H1 (cell line): ENCODE measurements at regions not wholly inside any gene's neighbourhood (a gene's known extent, or its start where the extent isn't known, plus 50 kb on each side); places are given as distances from the start of the nearest gene placed in this dataset.

Experiments
- CTCF ChIA-PET: fragments of 300-600 bp; sonication (Branson Sonifier 250); formaldehyde crosslinking; loops from one replicate; lab custom pipeline; 2021; ENCODE audit not compliant: partially characterized antibody; lab: Charles Lee
- POLR2A ChIA-PET: fragments of 300-600 bp; sonication (Branson Sonifier 250); formaldehyde crosslinking; loops from one replicate; lab custom pipeline; 2021; ENCODE audit warnings: inconsistent platforms; ENCODE audit not compliant: partially characterized antibody; lab: Charles Lee
- DNase-seq, 2 experiments: peaks; one replicate each; pipeline versions ENCODE4 v3.0.0 to v3.0.0-alpha.2; 2010 to 2022; ENCODE audit warnings: low spot score in 2 of 2, low read depth in 1 of 2, mixed read lengths in 1 of 2
- FAIRE-seq: peaks from 2 replicates; lab custom pipeline; 2011; peaks lifted over from hg19 to GRCh38; lab: Jason Lieb, UNC
- H2AFZ ChIP-seq: 2 replicates; pipeline ENCODE4 v1.8.1; 2012; ENCODE audit warnings: low read length, inconsistent platforms
- H2AK5ac ChIP-seq: 2 replicates; pipeline ENCODE4 v1.6.1; 2013; ENCODE audit warnings: low read depth, low read length
- H2BK120ac ChIP-seq: replicated peaks from 2 replicates; pipeline ENCODE3; 2013; ENCODE audit warnings: low read depth, low read length, inconsistent platforms
- H2BK12ac ChIP-seq: 2 replicates; pipeline ENCODE4 v1.6.1; 2013; ENCODE audit warnings: low read depth, low read length
- H2BK15ac ChIP-seq: 2 replicates; pipeline ENCODE4 v1.6.1; 2013; ENCODE audit warnings: low read length
- H2BK20ac ChIP-seq: 2 replicates; pipeline ENCODE4 v1.6.1; 2013; ENCODE audit warnings: low read length
- H2BK5ac ChIP-seq: 2 replicates; pipeline ENCODE4 v1.6.1; 2013; ENCODE audit warnings: low read depth, low read length
- H3K14ac ChIP-seq: 2 replicates; pipeline ENCODE4 v1.6.1; 2013; ENCODE audit warnings: inconsistent platforms; ENCODE audit not compliant: insufficient read length
- H3K18ac ChIP-seq: 2 replicates; pipeline ENCODE4 v1.6.1; 2013; ENCODE audit warnings: low read length; ENCODE audit errors: extremely low read depth
- H3K23ac ChIP-seq: 2 replicates; pipeline ENCODE4 v1.6.1; 2013; ENCODE audit warnings: inconsistent platforms; ENCODE audit not compliant: insufficient read length
- H3K23me2 ChIP-seq: 2 replicates; pipeline ENCODE4 v1.6.1; 2013; ENCODE audit warnings: low read depth, low read length
- H3K27ac ChIP-seq: 2 replicates; pipeline ENCODE4 v1.6.1; 2011; ENCODE audit warnings: low read depth, low read length, inconsistent platforms
- H3K27me3 ChIP-seq, 4 experiments: replicated peaks in 1 of 4; 1 replicate in 1 of 4; 2 replicates in 3 of 4; pipeline versions ENCODE4 v1.6.1 to v1.8.1; 2011 to 2013; ENCODE audit warnings: low read length in 3 of 4, mild to moderate bottlenecking in 3 of 4, inconsistent platforms in 2 of 4, mixed read lengths in 2 of 4, moderate library complexity in 1 of 4; ENCODE audit not compliant: control insufficient read depth in 3 of 4, insufficient read depth in 3 of 4; ENCODE audit errors: extremely low read depth in 1 of 4
- H3K36me3 ChIP-seq, 4 experiments: 2 replicates each; pipeline versions ENCODE4 v1.6.1 to v1.8.1; 2011 to 2013; ENCODE audit warnings: mild to moderate bottlenecking in 4 of 4, low read length in 3 of 4, moderate library complexity in 2 of 4, control low read depth in 1 of 4, inconsistent platforms in 1 of 4; ENCODE audit not compliant: insufficient read depth in 4 of 4, control insufficient read depth in 2 of 4
- H3K4ac ChIP-seq: replicated peaks from 2 replicates; pipeline ENCODE3; 2013; ENCODE audit warnings: low read length, low read depth, mixed read lengths, inconsistent platforms; ENCODE audit not compliant: insufficient read length
- H3K4me1 ChIP-seq, 4 experiments: replicated peaks in 1 of 4; 1 replicate in 1 of 4; 2 replicates in 3 of 4; pipeline versions ENCODE4 v1.6.1 to v1.8.1; 2011 to 2013; ENCODE audit warnings: low read length in 3 of 4, inconsistent platforms in 2 of 4, mixed read lengths in 1 of 4; ENCODE audit not compliant: insufficient read depth in 4 of 4, control insufficient read depth in 3 of 4
- H3K4me2 ChIP-seq, 2 experiments: 2 replicates each; pipeline versions ENCODE4 v1.6.1 to v1.8.1; 2011 to 2013; ENCODE audit warnings: low read depth in 2 of 2, low read length in 2 of 2, control low read depth in 1 of 2, inconsistent platforms in 1 of 2, mild to moderate bottlenecking in 1 of 2; ENCODE audit not compliant: insufficient read depth in 1 of 2
- H3K4me3 ChIP-seq, 4 experiments: fragments of 200-600, 300-600 bp in 1 of 4; sonication (generic), shearing (Covaris generic), sonication (Bioruptor Twin) in 1 of 4; 2 replicates each; pipeline versions ENCODE4 v1.5.1 to v1.8.1; 2011 to 2016; ENCODE audit warnings: low read length in 4 of 4, low read depth in 3 of 4, control low read depth in 2 of 4, inconsistent platforms in 2 of 4, mild to moderate bottlenecking in 2 of 4, mixed read lengths in 1 of 4, moderate library complexity in 1 of 4; ENCODE audit not compliant: insufficient read depth in 2 of 4; ENCODE audit errors: extremely low read depth in 1 of 4
- H3K56ac ChIP-seq: replicated peaks from 2 replicates; pipeline ENCODE3; 2013; ENCODE audit warnings: low read depth, mild to moderate bottlenecking, mixed read lengths, low read length, inconsistent platforms; ENCODE audit not compliant: insufficient read length
- H3K79me1 ChIP-seq: 2 replicates; pipeline ENCODE4 v1.6.1; 2013; ENCODE audit warnings: low read depth, low read length, control low read depth
- H3K79me2 ChIP-seq, 2 experiments: 2 replicates each; pipeline versions ENCODE4 v1.6.1 to v1.8.1; 2012 to 2013; ENCODE audit warnings: low read length in 2 of 2, mild to moderate bottlenecking in 2 of 2, inconsistent platforms in 1 of 2; ENCODE audit not compliant: insufficient read depth in 2 of 2, control insufficient read depth in 1 of 2
- H3K9ac ChIP-seq, 4 experiments: replicated peaks in 1 of 4; 1 replicate in 1 of 4; 2 replicates in 3 of 4; pipeline versions ENCODE4 v1.6.1 to v1.8.1; 2011 to 2013; ENCODE audit warnings: low read depth in 3 of 4, low read length in 3 of 4, control low read depth in 2 of 4, mild to moderate bottlenecking in 2 of 4, moderate library complexity in 2 of 4, inconsistent platforms in 1 of 4; ENCODE audit errors: extremely low read depth in 1 of 4
- H3K9me3 ChIP-seq, 2 experiments: 2 replicates each; pipeline versions ENCODE4 v1.6.1 to v1.8.1; 2012 to 2013; ENCODE audit warnings: mild to moderate bottlenecking in 2 of 2, moderate library complexity in 2 of 2, control low read depth in 1 of 2, inconsistent platforms in 1 of 2, low read depth in 1 of 2, low read length in 1 of 2, mixed read lengths in 1 of 2; ENCODE audit not compliant: insufficient read depth in 2 of 2
- H4K20me1 ChIP-seq, 2 experiments: replicated peaks in 1 of 2; 2 replicates each; pipeline versions ENCODE3 to v1.8.1; 2011 to 2013; ENCODE audit warnings: inconsistent platforms in 2 of 2, low read length in 2 of 2, mild to moderate bottlenecking in 1 of 2; ENCODE audit not compliant: insufficient read depth in 2 of 2, control insufficient read depth in 1 of 2
- H4K5ac ChIP-seq: 2 replicates; pipeline ENCODE4 v1.6.1; 2013; ENCODE audit warnings: low read length, low read depth, mixed read lengths, inconsistent platforms; ENCODE audit not compliant: insufficient read length
- H4K8ac ChIP-seq: 2 replicates; pipeline ENCODE4 v1.8.0; 2013; ENCODE audit warnings: mild to moderate bottlenecking, moderate library complexity, low read length, inconsistent platforms; ENCODE audit not compliant: insufficient read depth; ENCODE audit errors: extremely low read depth
- H4K91ac ChIP-seq: replicated peaks from 2 replicates; pipeline ENCODE3; 2013; ENCODE audit warnings: low read length, mixed read lengths, inconsistent platforms; ENCODE audit not compliant: insufficient read length
- BCL11A ChIP-seq, 2 experiments: IDR thresholded peaks; one replicate each; pipeline ENCODE4 v1.6.1; 2011; ENCODE audit warnings: low read depth in 2 of 2, low read length in 2 of 2, mild to moderate bottlenecking in 2 of 2
- CBX8 ChIP-seq: fragments of 300-800, 300-1000 bp; sonication (generic); IDR thresholded peaks from 2 replicates; pipeline ENCODE4 v1.7.1; 2016; ENCODE audit warnings: low read depth, low read length, borderline replicate concordance
- CREB1 ChIP-seq: IDR thresholded peaks from 2 replicates; pipeline ENCODE4 v1.6.1; 2012; ENCODE audit warnings: inconsistent platforms
- EGR1 ChIP-seq: IDR thresholded peaks from 2 replicates; pipeline ENCODE4 v1.6.1; 2011; ENCODE audit warnings: low read depth, low read length, borderline replicate concordance
- EZH2 ChIP-seq: fragments of 200-600 bp; sonication (generic); IDR thresholded peaks from 2 replicates; pipeline ENCODE4 v1.7.1; 2012; ENCODE audit warnings: low read depth, mild to moderate bottlenecking, moderate library complexity, low read length, inconsistent platforms; ENCODE audit not compliant: severe bottlenecking
- JUN ChIP-seq: IDR thresholded peaks from 2 replicates; pipeline ENCODE4 v1.6.1; 2011; ENCODE audit warnings: low read depth, mild to moderate bottlenecking, improper control_type of control experiment, low read length
- KDM1A ChIP-seq: fragments of 200-600, 300-600 bp; sonication (generic); IDR thresholded peaks from 2 replicates; pipeline ENCODE4 v1.7.1; 2016; ENCODE audit warnings: mild to moderate bottlenecking, low read length, borderline replicate concordance
- NANOG ChIP-seq: IDR thresholded peaks from 2 replicates; pipeline ENCODE4 v1.6.1; 2011; ENCODE audit warnings: low read length, low read depth, mild to moderate bottlenecking, inconsistent platforms; ENCODE audit not compliant: insufficient read depth, poor library complexity, severe bottlenecking
- POU5F1 ChIP-seq: IDR thresholded peaks from 2 replicates; pipeline ENCODE4 v1.6.1; 2011; ENCODE audit warnings: low read depth, mild to moderate bottlenecking, low read length, moderate library complexity
- RFX5 ChIP-seq: IDR thresholded peaks from 2 replicates; pipeline ENCODE4 v1.6.1; 2011; ENCODE audit warnings: low read depth, low read length, improper control_type of control experiment, borderline replicate concordance
- SIRT6 ChIP-seq: IDR thresholded peaks from one replicate; pipeline ENCODE4 v1.7.1; 2012; ENCODE audit warnings: low read length, inconsistent platforms
- SP1 ChIP-seq: IDR thresholded peaks from 2 replicates; pipeline ENCODE4 v1.6.1; 2011; ENCODE audit warnings: low read depth, low read length
- SP2 ChIP-seq: IDR thresholded peaks from 2 replicates; pipeline ENCODE4 v1.6.1; 2012; ENCODE audit warnings: mild to moderate bottlenecking, low read length, inconsistent platforms
- TAF7 ChIP-seq: optimal IDR thresholded peaks from 2 replicates; pipeline ENCODE3; 2011; ENCODE audit warnings: low read depth, mild to moderate bottlenecking, inconsistent platforms, low read length, moderate library complexity, borderline replicate concordance
- USF2 ChIP-seq: IDR thresholded peaks from 2 replicates; pipeline ENCODE4 v1.6.1; 2011; ENCODE audit warnings: low read length, improper control_type of control experiment
- WGBS, 2 experiments: shearing (Covaris generic) in 1 of 2; methylation state at CpG; one replicate each; pipeline versions ENCODE4 v1.1.6 to v1.1.7; 2013 to 2015; ENCODE audit warnings: low lambda C conversion rate in 2 of 2, mixed read lengths in 2 of 2, inconsistent platforms in 1 of 2, low coverage in 1 of 2, missing lambda C conversion rate in 1 of 2; ENCODE audit not compliant: insufficient replicate concordance in 2 of 2, insufficient coverage in 1 of 2, insufficient read length in 1 of 2; ENCODE audit errors: extremely low coverage in 1 of 2, missing lambda C conversion rate in 1 of 2; 5-methylcytosine and 5-hydroxymethylcytosine counted together

DNA sequence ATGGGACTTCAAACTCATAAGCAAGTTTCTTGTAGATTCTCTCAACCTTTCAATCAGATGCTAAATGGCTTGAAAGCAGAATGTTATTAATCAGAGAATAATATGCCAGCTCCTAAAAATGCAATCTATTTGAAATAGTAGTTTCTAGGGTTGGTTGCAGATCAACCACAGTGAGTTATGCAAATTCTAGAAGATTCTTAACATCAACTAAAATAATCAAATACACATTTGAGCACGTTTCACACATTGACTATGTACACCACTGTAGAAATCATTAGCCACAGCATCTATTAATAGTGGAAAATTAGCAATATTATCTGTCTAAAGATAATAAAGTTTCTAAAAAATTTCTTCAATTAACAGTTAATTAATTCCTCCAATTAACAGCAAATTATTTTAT lies 141.9 kb upstream of the GJE1 start:
- Histone ChIP-seq H2BK5ac (no peak overlapping the region), H2BK12ac (no peak overlapping the region), H2BK15ac (no peak overlapping the region), H3K9ac (no peak overlapping the region), H4K8ac (no peak overlapping the region), H3K56ac (no peak overlapping the region), H2AFZ (no peak overlapping the region), H2BK120ac (no peak overlapping the region), H3K18ac (no peak overlapping the region), H3K23ac (no peak overlapping the region), H4K91ac (no peak overlapping the region), H4K5ac (peak overlapping the region; percentile 82), H3K36me3 (peaks cover 0 to 5% (median 0%) of the 10 kb centered on the region in 4 experiments; a peak in 1 of 8 replicates), H3K4me1 (peaks cover 0 to 10% (median 3%) of the 10 kb centered on the region in 4 experiments; a peak in 3 of 7 replicates), H2BK20ac (no peak overlapping the region), H3K79me1 (no peaks in the 10 kb centered on the region), H3K27me3 (no peaks in the 10 kb centered on the region), H3K9me3 (peaks cover 0 to 13% of the 10 kb centered on the region in 2 experiments; a peak in 2 of 4 replicates), H3K4ac (no peak overlapping the region), H3K27ac (no peak overlapping the region), H3K23me2 (no peaks in the 10 kb centered on the region), H3K4me2 (no peak overlapping the region), H3K14ac (no peak overlapping the region), H4K20me1 (no peaks in the 10 kb centered on the region), H2AK5ac (no peak overlapping the region), H3K79me2 (no peaks in the 10 kb centered on the region), H3K4me3 (no peak overlapping the region)
- FAIRE-seq (no peak), DNase-seq (no peak)
- WGBS, 2 experiments, result 83% methylated on average over 1 of the region's 1 CpG; no CpG with 5 or more reads in 1 of the 2 experiments
- ChIA-PET CTCF (interaction anchor here (0.8 to 2.7 kb wide), 6 partner anchors 9 to 122 kb away, joined by 3 to 25 read pairs (median 6); no protein-coding TSS in a partner anchor), POLR2A (no interaction called here)
- TF ChIP-seq SIRT6, result no peak
- TF ChIP-seq BCL11A (IDR thresholded peaks at IDR 0.05; ENCODE audit: low read depth in 2 of 2, low read length in 2 of 2), result no peak
- TF ChIP-seq CREB1, result no peak
- TF ChIP-seq POU5F1, result no peak
- TF ChIP-seq TAF7, result no peak
- no peak for TF ChIP-seq SP2
- no peak for TF ChIP-seq KDM1A
- no peak for TF ChIP-seq USF2
- no peak for TF ChIP-seq EGR1
- no peak for TF ChIP-seq JUN
- no peak for TF ChIP-seq RFX5
- TF ChIP-seq EZH2, result no peak
- no peak for TF ChIP-seq CBX8
- no peak for TF ChIP-seq SP1
- no peak for TF ChIP-seq NANOG
